Spleen (tissue), 11 donors: ENCODE measurements at regions not wholly inside any gene's neighbourhood (a gene's known extent, or its start where the extent isn't known, plus 50 kb on each side); places are given as distances from the start of the nearest gene placed in this dataset.

Experiments used
- DNase-seq: peaks from one replicate; pipeline ENCODE4 v3.0.0-alpha.2; 2020
- H3K27ac ChIP-seq, 8 donors: fragments of 200-600 bp; sonication (generic) in 7 of 8; 1 replicate in 4 of 8; 2 replicates in 4 of 8; pipeline versions ENCODE4 v1.5.0 to v1.8.0; 2016 to 2021; ENCODE audit warnings: inconsistent platforms in 4 of 8, mild to moderate bottlenecking in 4 of 8, moderate library complexity in 1 of 8
- H3K27me3 ChIP-seq, 7 donors: fragments of 200-600 bp; sonication (generic) in 6 of 7; replicated peaks in 1 of 7; 1 replicate in 4 of 7; 2 replicates in 3 of 7; pipeline versions ENCODE4 v1.5.0 to v1.8.0; 2016 to 2021; ENCODE audit warnings: inconsistent platforms in 3 of 7, mild to moderate bottlenecking in 1 of 7
- H3K36me3 ChIP-seq, 6 donors: fragments of 200-600 bp; sonication (generic) in 5 of 6; 1 replicate in 4 of 6; 2 replicates in 2 of 6; pipeline versions ENCODE4 v1.5.0 to v1.8.0; 2016 to 2021; ENCODE audit warnings: inconsistent platforms in 2 of 6
- H3K4me1 ChIP-seq, 6 donors: fragments of 200-600 bp; sonication (generic) in 5 of 6; 1 replicate in 3 of 6; 2 replicates in 3 of 6; pipeline versions ENCODE4 v1.5.0 to v1.8.0; 2016 to 2021; ENCODE audit warnings: inconsistent platforms in 3 of 6
- H3K4me3 ChIP-seq, 8 donors: fragments of 200-600 bp; sonication (generic) in 7 of 8; 1 replicate in 4 of 8; 2 replicates in 4 of 8; pipeline versions ENCODE4 v1.5.0 to v1.8.0; 2016 to 2021; ENCODE audit warnings: inconsistent platforms in 4 of 8, mild to moderate bottlenecking in 4 of 8, moderate library complexity in 2 of 8
- H3K9me3 ChIP-seq, 8 donors: fragments of 200-600 bp; sonication (generic) in 7 of 8; 1 replicate in 4 of 8; 2 replicates in 4 of 8; pipeline versions ENCODE4 v1.5.0 to v1.8.0; 2016 to 2021; ENCODE audit warnings: inconsistent platforms in 4 of 8
- POLR2A ChIP-seq, 3 donors: fragments of 450-650 bp; IDR thresholded peaks; one replicate each; pipeline ENCODE4 v1.5.1; 2017; ENCODE audit warnings: antibody characterized with exemption in 3 of 3, mild to moderate bottlenecking in 1 of 3
- POLR2AphosphoS5 ChIP-seq, 3 donors: sonication (generic); formaldehyde crosslinking; IDR thresholded peaks; one replicate each; pipeline ENCODE4 v1.5.1; 2017; ENCODE audit warnings: antibody characterized with exemption in 3 of 3
- WGBS, 5 donors: extraction: QIAGEN DNeasy Blood & Tissue Kit in 3 of 5; methylation state at CpG; one replicate each; pipeline versions ENCODE4 v1.1.5 to v1.1.7; 2013 to 2018; 5-methylcytosine and 5-hydroxymethylcytosine counted together
- intact Hi-C: fragments of 100-400 bp; cut with DNase I; formaldehyde crosslinking; loops from one replicate; pipeline ENCODE4 v1.15.0; 2023; ENCODE audit warnings: low total_unique reads
- TF ChIP-seq, protein P1 (sequence below), 11 experiments: fragments of 200-600 bp in 7 of 11; fragments of 450-650 bp in 4 of 11; sonication (generic) in 4 of 11; IDR thresholded peaks in 8 of 11; conservative IDR thresholded peaks in 3 of 11; 1 replicate in 7 of 11; 2 replicates in 4 of 11; pipeline versions ENCODE4 v1.4.0 to v1.8.0; 2016 to 2021; ENCODE audit warnings: antibody characterized with exemption in 11 of 11, inconsistent platforms in 4 of 11, mild to moderate bottlenecking in 1 of 11
- donor health status: healthy with polysubstance abuse.
- donor health status: DM: no; HTN: no; CAD: no; lungs with moderate emphysema.
- donor health status: DM: no; HTN: no; CAD: no.
- donor health status: Bipolar disorder and iron deficiency.
- donor health status: healthy.
- donor health status: DM: no; HTN: no; CAD: no.
- donor health status: DM: yes; HTN: yes; CAD: no.

DNA sequence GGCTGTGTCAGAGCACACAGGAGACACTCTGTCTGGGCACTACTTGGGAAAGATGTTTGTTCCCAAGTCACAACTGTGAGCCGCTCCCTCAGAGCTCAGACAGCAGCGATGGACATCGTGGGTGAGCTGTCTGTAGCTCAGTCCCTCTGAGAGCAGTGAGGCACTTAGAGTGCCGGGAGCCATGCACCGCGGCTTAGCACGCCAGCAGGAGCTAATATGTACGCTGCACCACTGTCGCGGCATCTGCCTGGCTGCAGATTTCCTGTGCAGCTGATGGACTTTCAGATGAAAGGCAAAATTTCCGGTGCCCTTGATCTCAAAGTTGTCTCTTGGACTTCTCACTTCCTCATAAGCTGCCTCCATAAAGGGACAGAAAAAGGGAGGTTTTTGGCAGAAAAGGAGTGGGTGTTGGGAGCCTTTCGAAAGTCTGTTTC, 92.8 kb upstream of the ZNF469 start:
- peaks cover 0 to 44% (median 33%) of the 10 kb centered on the region in 8 donors for H3K9me3 ChIP-seq
- 30 to 61% (median 46%) methylated on average over 12 of the region's 12 CpGs for WGBS, 5 donors
- peak; percentile 76 for DNase-seq
- intact Hi-C loops, result no loop called here
- H3K27me3 ChIP-seq, result peaks cover 0 to 14% (median 0%) of the 10 kb centered on the region in 7 donors
- TF ChIP-seq, protein P1, sequence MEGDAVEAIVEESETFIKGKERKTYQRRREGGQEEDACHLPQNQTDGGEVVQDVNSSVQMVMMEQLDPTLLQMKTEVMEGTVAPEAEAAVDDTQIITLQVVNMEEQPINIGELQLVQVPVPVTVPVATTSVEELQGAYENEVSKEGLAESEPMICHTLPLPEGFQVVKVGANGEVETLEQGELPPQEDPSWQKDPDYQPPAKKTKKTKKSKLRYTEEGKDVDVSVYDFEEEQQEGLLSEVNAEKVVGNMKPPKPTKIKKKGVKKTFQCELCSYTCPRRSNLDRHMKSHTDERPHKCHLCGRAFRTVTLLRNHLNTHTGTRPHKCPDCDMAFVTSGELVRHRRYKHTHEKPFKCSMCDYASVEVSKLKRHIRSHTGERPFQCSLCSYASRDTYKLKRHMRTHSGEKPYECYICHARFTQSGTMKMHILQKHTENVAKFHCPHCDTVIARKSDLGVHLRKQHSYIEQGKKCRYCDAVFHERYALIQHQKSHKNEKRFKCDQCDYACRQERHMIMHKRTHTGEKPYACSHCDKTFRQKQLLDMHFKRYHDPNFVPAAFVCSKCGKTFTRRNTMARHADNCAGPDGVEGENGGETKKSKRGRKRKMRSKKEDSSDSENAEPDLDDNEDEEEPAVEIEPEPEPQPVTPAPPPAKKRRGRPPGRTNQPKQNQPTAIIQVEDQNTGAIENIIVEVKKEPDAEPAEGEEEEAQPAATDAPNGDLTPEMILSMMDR (IDR thresholded peaks at IDR 0.05 in 8 of 11, conservative IDR thresholded peaks at IDR 0.05 in 3 of 11), result no peak
- TF ChIP-seq POLR2AphosphoS5 (IDR thresholded peaks at IDR 0.05), result peak; percentile 63 to 75 (median 71)
- no peaks in the 10 kb centered on the region for H3K36me3 ChIP-seq
- H3K4me3 ChIP-seq, result no peak overlapping the region
- peaks cover 0 to 16% (median 9%) of the 10 kb centered on the region in 6 donors for H3K4me1 ChIP-seq
- peak overlapping the region in 4 of 8 donors; percentile 12 to 36 (median 27) for H3K27ac ChIP-seq

DNA sequence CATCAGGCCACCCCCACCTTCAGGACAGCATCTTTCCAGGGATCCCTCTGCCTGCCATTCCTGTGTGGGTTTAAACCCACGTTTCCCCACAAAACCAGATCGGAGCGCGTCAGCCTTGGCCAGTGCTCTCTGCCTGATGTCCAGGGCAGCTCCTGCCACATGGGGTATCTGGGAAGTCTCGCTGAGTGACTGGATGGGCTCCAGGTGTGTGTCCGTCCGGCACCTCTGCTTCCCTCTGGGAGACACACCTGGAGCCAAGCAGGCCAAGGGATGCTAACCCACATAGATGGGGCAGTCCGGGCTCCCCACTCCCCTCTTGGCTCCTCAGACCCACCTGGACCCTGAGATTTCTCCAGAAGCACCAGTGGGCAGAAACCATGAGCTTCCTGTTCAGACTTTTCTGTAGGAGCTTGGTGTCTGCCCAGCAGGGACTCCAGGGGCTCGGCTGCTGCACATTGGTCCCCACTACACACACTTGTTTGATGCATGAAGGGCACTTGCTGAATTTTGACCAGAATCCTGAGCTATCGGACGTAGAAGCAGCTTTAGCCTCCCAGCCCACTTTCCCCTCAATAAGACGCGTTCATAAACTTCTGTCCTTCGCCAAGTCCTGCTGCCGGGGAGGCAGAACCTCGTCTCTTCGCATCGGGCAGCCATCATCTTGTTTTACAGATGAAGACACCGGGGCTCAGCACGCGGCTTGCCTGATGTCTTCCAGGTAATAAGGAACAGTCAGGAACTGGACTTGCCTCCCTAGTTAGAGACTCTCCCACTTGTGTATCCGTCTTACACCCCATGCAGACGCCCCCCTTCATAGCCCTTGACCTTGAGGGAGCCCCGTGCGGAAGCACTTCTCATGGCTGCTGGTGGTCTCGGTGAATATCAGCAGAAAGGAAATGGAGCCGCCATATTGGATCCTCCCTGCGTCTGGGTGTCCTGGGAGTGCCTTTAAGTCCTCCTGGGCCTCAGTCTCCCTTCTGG, 91.6 kb upstream of the ZNF469 start:
- no peaks in the 10 kb centered on the region for H3K36me3 ChIP-seq
- peaks cover 0 to 14% (median 0%) of the 10 kb centered on the region in 7 donors for H3K27me3 ChIP-seq
- H3K4me1 ChIP-seq, result peaks cover 0 to 25% (median 15%) of the 10 kb centered on the region in 6 donors
- no peak overlapping the region for H3K27ac ChIP-seq
- peak; percentile 45 for DNase-seq
- no peak overlapping the region for H3K4me3 ChIP-seq
- WGBS, 5 donors, result 76 to 83% (median 79%) methylated on average over 24 to 28 of the region's 28 CpGs
- peaks cover 0 to 39% (median 32%) of the 10 kb centered on the region in 8 donors for H3K9me3 ChIP-seq
- intact Hi-C loops, result no loop called here
- TF ChIP-seq POLR2A (IDR thresholded peaks at IDR 0.05), result no peak
- TF ChIP-seq, protein P1 (IDR thresholded peaks at IDR 0.05 in 8 of 11, conservative IDR thresholded peaks at IDR 0.05 in 3 of 11), result no peak
- no peak for TF ChIP-seq POLR2AphosphoS5 (IDR thresholded peaks at IDR 0.05)

DNA sequence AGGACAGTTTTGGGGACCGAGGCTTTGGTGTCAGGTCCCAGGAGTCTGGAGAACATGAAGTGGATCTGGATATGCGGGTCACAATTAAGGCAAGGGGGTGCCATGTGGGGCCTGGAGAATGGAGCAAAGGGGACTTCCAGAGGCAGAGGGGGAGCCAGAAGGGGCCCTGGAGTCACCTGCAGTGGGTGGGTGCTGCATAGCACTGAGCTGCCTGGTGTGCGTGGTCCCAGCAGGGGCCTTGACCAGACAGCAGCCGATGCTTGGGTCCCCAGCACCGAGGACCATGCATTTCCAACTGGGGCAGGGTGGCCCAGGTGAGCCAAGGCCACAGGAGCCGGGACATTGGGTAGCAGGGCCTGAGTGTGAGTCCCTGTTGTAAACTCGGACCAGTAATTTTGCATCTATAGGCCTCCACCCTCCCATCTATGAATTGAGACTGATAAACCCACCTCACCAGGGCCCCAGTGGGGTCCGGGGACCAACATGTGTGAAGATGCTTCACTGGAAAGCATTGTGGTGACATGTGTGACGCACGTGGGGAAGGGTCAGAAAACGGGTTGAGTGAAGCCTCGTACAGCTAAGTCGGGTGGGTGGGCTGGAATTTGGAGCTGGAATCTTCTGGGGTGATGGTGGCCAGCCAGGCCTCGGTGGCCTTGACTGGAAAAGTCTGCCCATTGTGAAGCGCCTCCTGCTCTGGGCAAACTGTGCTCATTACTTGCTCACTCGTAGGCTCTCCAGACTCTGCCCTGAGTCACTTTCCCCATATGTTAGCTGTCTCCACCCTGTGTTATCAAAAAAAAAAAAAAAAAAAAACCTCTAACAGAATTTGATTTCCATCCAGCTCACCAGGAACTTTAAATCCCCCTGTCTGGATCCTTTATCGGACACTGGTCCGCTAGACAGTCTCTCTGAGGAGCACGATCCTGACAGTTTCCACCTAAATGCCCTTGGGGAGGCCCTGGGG, 90.5 kb upstream of the ZNF469 start:
- WGBS, 5 donors, result 86 to 94% (median 91%) methylated on average over 17 to 19 of the region's 19 CpGs
- peaks cover 0 to 33% (median 19%) of the 10 kb centered on the region in 6 donors for H3K4me1 ChIP-seq
- no peak overlapping the region for H3K27ac ChIP-seq
- TF ChIP-seq POLR2AphosphoS5 (IDR thresholded peaks at IDR 0.05), result no peak
- TF ChIP-seq, protein P1 (IDR thresholded peaks at IDR 0.05 in 8 of 11, conservative IDR thresholded peaks at IDR 0.05 in 3 of 11), result no peak
- TF ChIP-seq POLR2A (IDR thresholded peaks at IDR 0.05), result no peak
- no peaks in the 10 kb centered on the region for H3K36me3 ChIP-seq
- peaks cover 0 to 14% (median 0%) of the 10 kb centered on the region in 7 donors for H3K27me3 ChIP-seq
- DNase-seq, result peak; percentile 20
- H3K9me3 ChIP-seq, result peaks cover 0 to 27% (median 21%) of the 10 kb centered on the region in 8 donors
- intact Hi-C loops, result no loop called here
- H3K4me3 ChIP-seq, result no peak overlapping the region
